K562 (cell line): ENCODE measurements at regions not wholly inside any gene's neighbourhood (a gene's known extent, or its start where the extent isn't known, plus 50 kb on each side); places are given as distances from the start of the nearest gene placed in this dataset.

Experiments used
- ATAC-seq: fragments of 200-7000 bp; cut with Tn5 transposase; 3 replicates; pipeline ENCODE4 v1.9.1; 2020; ENCODE audit warnings: moderate library complexity
- BruUV-seq: library from RNA; stranded (reverse); fragments of 400-500 nt; replicated peaks from 2 replicates; lab custom pipeline; 2021; lab: Mats Ljungman, UMichigan
- CTCF ChIA-PET: fragments of 300-600 bp; formaldehyde crosslinking; extraction: SDS; loops from one replicate; lab custom pipeline; 2021; ENCODE audit warnings: low intra/inter-chr PET ratio; lab: Yijun Ruan, JAX
- POLR2A ChIA-PET: fragments of 300-600, 350-650 bp; sonication (Branson Sonifier 250); formaldehyde crosslinking; extraction: SDS; loops from one replicate; lab custom pipeline; 2021; ENCODE audit warnings: antibody characterized with exemption, inconsistent platforms; lab: Yijun Ruan, JAX
- DNase-seq, 4 experiments: peaks; one replicate each; pipeline versions ENCODE4 v3.0.0 to v3.0.0-alpha.2; 2011 to 2018; ENCODE audit warnings: low spot score in 3 of 4, mixed read lengths in 3 of 4; ENCODE audit errors: extremely low read depth in 1 of 4
- FAIRE-seq: peaks from 2 replicates; lab custom pipeline; 2011; peaks lifted over from hg19 to GRCh38; lab: Jason Lieb, UNC
- H2AFZ ChIP-seq: 2 replicates; pipeline ENCODE4 v1.6.0; 2011; ENCODE audit warnings: low read depth, low read length, control low read depth, inconsistent platforms
- H3K27ac ChIP-seq: fragments of 200-600 bp; 3 replicates; pipeline ENCODE4 v1.8.0; 2011; ENCODE audit warnings: low read depth, mild to moderate bottlenecking, control low read depth, inconsistent platforms, low read length, moderate library complexity, mixed read lengths; ENCODE audit errors: extremely low read depth
- H3K27me3 ChIP-seq, 2 experiments: fragments of 300-600 bp in 1 of 2; 2 replicates in 1 of 2; 3 replicates in 1 of 2; pipeline versions ENCODE4 v1.6.0 to v1.8.0; 2011; ENCODE audit warnings: inconsistent platforms in 2 of 2, low read length in 2 of 2, mild to moderate bottlenecking in 1 of 2, mixed read lengths in 1 of 2, moderate library complexity in 1 of 2; ENCODE audit not compliant: control insufficient read depth in 2 of 2, insufficient read depth in 2 of 2
- H3K36me3 ChIP-seq: fragments of 300-600 bp; 3 replicates; pipeline ENCODE4 v1.8.0; 2011; ENCODE audit warnings: mild to moderate bottlenecking, low read length, inconsistent platforms; ENCODE audit not compliant: control insufficient read depth, insufficient read depth
- H3K4me1 ChIP-seq, 2 experiments: fragments of 200-600 bp in 1 of 2; replicated peaks in 1 of 2; 2 replicates in 1 of 2; 3 replicates in 1 of 2; pipeline versions ENCODE4 v1.5.1 to v1.8.0; 2011; ENCODE audit warnings: inconsistent platforms in 2 of 2, low read length in 2 of 2, mild to moderate bottlenecking in 1 of 2, mixed read lengths in 1 of 2, moderate library complexity in 1 of 2; ENCODE audit not compliant: control insufficient read depth in 2 of 2, insufficient read depth in 2 of 2
- H3K4me2 ChIP-seq: 2 replicates; pipeline ENCODE4 v1.6.1; 2011; ENCODE audit warnings: low read length, control low read depth, inconsistent platforms, mixed read lengths; ENCODE audit not compliant: insufficient read depth
- H3K4me3 ChIP-seq: fragments of 200-600 bp; sonication (generic), shearing (Covaris generic); 2 replicates; pipeline ENCODE4 v1.5.1; 2016; ENCODE audit warnings: control low read depth, inconsistent platforms
- H3K79me2 ChIP-seq: fragments of 200-600 bp; 3 replicates; pipeline ENCODE4 v1.8.0; 2011; ENCODE audit warnings: low read length, inconsistent platforms; ENCODE audit not compliant: control insufficient read depth, insufficient read depth
- H3K9ac ChIP-seq, 2 experiments: 2 replicates each; pipeline versions ENCODE4 v1.6.0 to v1.6.1; 2011; ENCODE audit warnings: low read depth in 2 of 2, low read length in 2 of 2, control low read depth in 1 of 2, inconsistent platforms in 1 of 2, mild to moderate bottlenecking in 1 of 2, mixed read lengths in 1 of 2; ENCODE audit not compliant: insufficient read depth in 1 of 2
- H3K9me1 ChIP-seq: one replicate; pipeline ENCODE4 v1.6.0; 2011; ENCODE audit warnings: inconsistent platforms, mild to moderate bottlenecking, low read length, moderate library complexity; ENCODE audit not compliant: control insufficient read depth, insufficient read depth
- H3K9me3 ChIP-seq: replicated peaks from 2 replicates; pipeline ENCODE4 v1.5.1; 2011; ENCODE audit warnings: low read depth, low read length, inconsistent platforms; ENCODE audit not compliant: control insufficient read depth, insufficient read depth
- H4K20me1 ChIP-seq: replicated peaks from 2 replicates; pipeline ENCODE4 v1.6.1; 2011; ENCODE audit warnings: low read length, inconsistent platforms, mixed read lengths; ENCODE audit not compliant: control insufficient read depth, insufficient read depth
- BRCA1 ChIP-seq, 2 experiments: fragments of 450-650 bp in 1 of 2; sonication (generic) in 1 of 2; formaldehyde crosslinking in 1 of 2; IDR thresholded peaks; 2 replicates each; pipeline versions ENCODE4 v1.5.0 to v1.6.1; 2017 to 2020; ENCODE audit warnings: mild to moderate bottlenecking in 1 of 2, missing genetic modification reagents in 1 of 2
- HCFC1 ChIP-seq: IDR thresholded peaks from 2 replicates; pipeline ENCODE4 v1.6.1; 2012; ENCODE audit warnings: low read depth, low read length, improper control_type of control experiment
- RBM22 ChIP-seq: fragments of 200-400 bp; formaldehyde crosslinking; IDR thresholded peaks from 2 replicates; pipeline ENCODE4 v1.6.1; 2018; ENCODE audit warnings: low read length, low read depth; ENCODE audit not compliant: poor library complexity, severe bottlenecking
- SMARCB1 ChIP-seq: IDR thresholded peaks from 2 replicates; pipeline ENCODE4 v1.6.1; 2011; ENCODE audit warnings: improper control_type of control experiment, low read depth; ENCODE audit not compliant: insufficient read length
- SMC3 ChIP-seq: conservative IDR thresholded peaks from 2 replicates; pipeline ENCODE4 v1.6.1; 2011; ENCODE audit warnings: low read depth, low read length, improper control_type of control experiment; ENCODE audit not compliant: insufficient read depth
- TARDBP ChIP-seq: fragments of 450-650 bp; IDR thresholded peaks from 2 replicates; pipeline ENCODE4 v1.6.1; 2016
- THRA ChIP-seq: fragments of 450-650 bp; IDR thresholded peaks from 2 replicates; pipeline ENCODE4 v1.6.1; 2017; ENCODE audit warnings: mild to moderate bottlenecking, moderate library complexity
- ZFP1 ChIP-seq: fragments of 450-650 bp; formaldehyde crosslinking; IDR thresholded peaks from 2 replicates; pipeline ENCODE4 v1.4.0; 2020; ENCODE audit warnings: mild to moderate bottlenecking, mixed read lengths
- ZFP30 ChIP-seq: fragments of 250-450 bp; sonication (Bioruptor Pico); IDR thresholded peaks from 2 replicates; pipeline ENCODE4 v1.8.0; 2022; ENCODE audit warnings: moderate library complexity, mild to moderate bottlenecking, inconsistent platforms, borderline replicate concordance
- ZNF23 ChIP-seq: fragments of 250-450 bp; sonication (Bioruptor Pico); IDR thresholded peaks from 2 replicates; pipeline ENCODE4 v1.4.0; 2020; ENCODE audit warnings: mild to moderate bottlenecking
- ZNF3 ChIP-seq: fragments of 250-450 bp; sonication (Bioruptor Pico); IDR thresholded peaks from 2 replicates; pipeline ENCODE4 v1.5.0; 2021; ENCODE audit warnings: mild to moderate bottlenecking, moderate library complexity
- ZNF561 ChIP-seq: fragments of 450-650 bp; formaldehyde crosslinking; conservative IDR thresholded peaks from 2 replicates; pipeline ENCODE4 v1.4.0; 2020; ENCODE audit warnings: mild to moderate bottlenecking, moderate library complexity
- WGBS: fragments of 100-300 bp; shearing (Covaris generic); methylation state at CpG from one replicate; pipeline ENCODE4 v1.1.6; 2016; ENCODE audit warnings: low coverage, mixed read lengths; ENCODE audit not compliant: insufficient coverage; ENCODE audit errors: missing lambda C conversion rate; 5-methylcytosine and 5-hydroxymethylcytosine counted together
- in situ Hi-C: fragments of 300-500 bp; cut with MboI; formaldehyde crosslinking; loops from 4 replicates; pipeline ENCODE4 v1.15.0; 2018; ENCODE audit warnings: inconsistent platforms, mixed read lengths
- intact Hi-C: fragments of 100-400 bp; cut with micrococcal nuclease; formaldehyde crosslinking; loops from 2 replicates; pipeline ENCODE4 v1.14.2; 2022
- TF ChIP-seq, protein P1 (sequence below): fragments of 250-450 bp; sonication (Bioruptor Pico); IDR thresholded peaks from 2 replicates; pipeline ENCODE4 v1.8.0; 2021; ENCODE audit warnings: borderline replicate concordance, mild to moderate bottlenecking, moderate library complexity; ENCODE audit not compliant: poor library complexity, severe bottlenecking
- TF ChIP-seq, protein P2 (sequence below): sonication (generic); formaldehyde crosslinking; IDR thresholded peaks from 2 replicates; pipeline ENCODE4 v1.8.1; 2023; ENCODE audit warnings: mild to moderate bottlenecking, missing genetic modification reagents

- FAIRE-seq = no peak
- BruUV-seq = no TSS peak
- no peaks in the 10 kb centered on the region for H3K4me1 ChIP-seq
- H3K4me2 ChIP-seq = no peak overlapping the region
- intact Hi-C loops = no loop called here
- no peaks in the 10 kb centered on the region for H3K79me2 ChIP-seq
- no peaks in the 10 kb centered on the region for H3K27me3 ChIP-seq
- no peak overlapping the region for H3K4me3 ChIP-seq
- H3K27ac ChIP-seq = no peak overlapping the region
- TF ChIP-seq BRCA1 (IDR thresholded peaks at IDR 0.05) (no peak), BRCA1 (CRISPR knock-in tag; IDR thresholded peaks at IDR 0.05) (no peak), SMARCB1 (no peak), SMC3 (no peak), ZNF561 (CRISPR knock-in tag) (no peak), RBM22 (no peak)
- TF ChIP-seq, all 486 proteins: peak for 0
- no peak for DNase-seq
- Histone ChIP-seq H2AFZ (no peak overlapping the region), H3K9me1 (no peaks in the 10 kb centered on the region), H3K36me3 (no peaks in the 10 kb centered on the region), H3K9ac (no peak overlapping the region), H3K9me3 (no peaks in the 10 kb centered on the region), H4K20me1 (no peaks in the 10 kb centered on the region)
- ChIA-PET CTCF (no interaction called here), POLR2A (interaction anchor here (0.7 kb wide), 1 partner anchor 1934 kb away, joined by 4 read pairs; no protein-coding TSS in a partner anchor)
- ATAC-seq = no peak
- 0% methylated on average over 2 of the region's 2 CpGs for WGBS
- in situ Hi-C loops = no loop called here
Observed at GRCh38 chr4:29278585-29278984, 1441.6 kb upstream of the PCDH7 start.

DNA sequence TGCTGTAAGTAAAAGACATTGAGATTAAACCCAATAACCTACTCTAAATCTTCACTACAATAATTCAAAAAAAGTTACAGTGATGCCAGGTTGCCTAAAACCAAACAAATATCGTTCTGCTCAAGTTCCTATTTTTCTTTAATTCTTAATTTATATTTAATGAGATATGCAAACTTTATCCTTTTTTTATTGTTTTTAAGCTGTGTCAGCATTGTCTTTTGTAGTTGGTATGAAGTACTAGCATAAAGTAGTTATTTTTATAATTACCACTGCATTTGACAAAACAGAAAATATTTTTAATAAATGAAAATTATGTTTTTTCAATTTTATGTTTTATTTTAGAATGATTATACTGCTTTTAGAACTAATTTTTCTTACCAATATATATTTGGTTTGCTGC is 1431.1 kb upstream of the PCDH7 start:
- H3K4me2 ChIP-seq = no peak overlapping the region
- no peaks in the 10 kb centered on the region for H3K4me1 ChIP-seq
- H3K36me3 ChIP-seq = no peaks in the 10 kb centered on the region
- H3K27ac ChIP-seq = no peak overlapping the region
- intact Hi-C loops = no loop called here
- no peak overlapping the region for H3K4me3 ChIP-seq
- FAIRE-seq = no peak
- BruUV-seq = no TSS peak
- H3K27me3 ChIP-seq = no peaks in the 10 kb centered on the region
- H2AFZ ChIP-seq = no peak overlapping the region
- no peaks in the 10 kb centered on the region for H3K79me2 ChIP-seq
- POLR2A ChIA-PET = no interaction called here
- H3K9ac ChIP-seq = no peak overlapping the region
- in situ Hi-C loops = no loop called here
- no peaks in the 10 kb centered on the region for H3K9me3 ChIP-seq
- 0% methylated on average over 1 of the region's 1 CpG for WGBS
- no peaks in the 10 kb centered on the region for H3K9me1 ChIP-seq
- CTCF ChIA-PET = no interaction called here
- ATAC-seq = no peak
- DNase-seq = no peak
- H4K20me1 ChIP-seq = no peaks in the 10 kb centered on the region
- TF ChIP-seq ZNF23 (CRISPR knock-in tag) = no peak
- no peak for TF ChIP-seq HCFC1
- TF ChIP-seq, protein P1, sequence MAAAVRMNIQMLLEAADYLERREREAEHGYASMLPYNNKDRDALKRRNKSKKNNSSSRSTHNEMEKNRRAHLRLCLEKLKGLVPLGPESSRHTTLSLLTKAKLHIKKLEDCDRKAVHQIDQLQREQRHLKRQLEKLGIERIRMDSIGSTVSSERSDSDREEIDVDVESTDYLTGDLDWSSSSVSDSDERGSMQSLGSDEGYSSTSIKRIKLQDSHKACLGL (CRISPR knock-in tag) = no peak
- TF ChIP-seq THRA = no peak
- TF ChIP-seq, protein P2, sequence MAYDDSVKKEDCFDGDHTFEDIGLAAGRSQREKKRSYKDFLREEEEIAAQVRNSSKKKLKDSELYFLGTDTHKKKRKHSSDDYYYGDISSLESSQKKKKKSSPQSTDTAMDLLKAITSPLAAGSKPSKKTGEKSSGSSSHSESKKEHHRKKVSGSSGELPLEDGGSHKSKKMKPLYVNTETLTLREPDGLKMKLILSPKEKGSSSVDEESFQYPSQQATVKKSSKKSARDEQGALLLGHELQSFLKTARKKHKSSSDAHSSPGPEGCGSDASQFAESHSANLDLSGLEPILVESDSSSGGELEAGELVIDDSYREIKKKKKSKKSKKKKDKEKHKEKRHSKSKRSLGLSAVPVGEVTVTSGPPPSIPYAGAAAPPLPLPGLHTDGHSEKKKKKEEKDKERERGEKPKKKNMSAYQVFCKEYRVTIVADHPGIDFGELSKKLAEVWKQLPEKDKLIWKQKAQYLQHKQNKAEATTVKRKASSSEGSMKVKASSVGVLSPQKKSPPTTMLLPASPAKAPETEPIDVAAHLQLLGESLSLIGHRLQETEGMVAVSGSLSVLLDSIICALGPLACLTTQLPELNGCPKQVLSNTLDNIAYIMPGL = no peak
- TF ChIP-seq ZFP1 (CRISPR knock-in tag) = no peak
- no peak for TF ChIP-seq TARDBP
- TF ChIP-seq ZFP30 = no peak
- no peak for TF ChIP-seq ZNF3 (CRISPR knock-in tag)
